AG10803 (cell line): ENCODE measurements at regions not wholly inside any gene's neighbourhood (a gene's known extent, or its start where the extent isn't known, plus 50 kb on each side); places are given as distances from the start of the nearest gene placed in this dataset.

Experiments used
- DNase-seq: peaks from one replicate; pipeline ENCODE4 v3.0.0; 2010; ENCODE audit warnings: low read depth
- H3K4me3 ChIP-seq: 2 replicates; pipeline ENCODE4 v1.5.1; 2011; ENCODE audit warnings: mild to moderate bottlenecking, low read length, control low read depth
- TF ChIP-seq, protein P1 (sequence below): conservative IDR thresholded peaks from 2 replicates; pipeline ENCODE4 v1.5.1; 2011; ENCODE audit warnings: mild to moderate bottlenecking, low read length, control low read depth, inconsistent platforms

- DNase-seq: no peak
- no peak overlapping the region for H3K4me3 ChIP-seq
- TF ChIP-seq, protein P1, sequence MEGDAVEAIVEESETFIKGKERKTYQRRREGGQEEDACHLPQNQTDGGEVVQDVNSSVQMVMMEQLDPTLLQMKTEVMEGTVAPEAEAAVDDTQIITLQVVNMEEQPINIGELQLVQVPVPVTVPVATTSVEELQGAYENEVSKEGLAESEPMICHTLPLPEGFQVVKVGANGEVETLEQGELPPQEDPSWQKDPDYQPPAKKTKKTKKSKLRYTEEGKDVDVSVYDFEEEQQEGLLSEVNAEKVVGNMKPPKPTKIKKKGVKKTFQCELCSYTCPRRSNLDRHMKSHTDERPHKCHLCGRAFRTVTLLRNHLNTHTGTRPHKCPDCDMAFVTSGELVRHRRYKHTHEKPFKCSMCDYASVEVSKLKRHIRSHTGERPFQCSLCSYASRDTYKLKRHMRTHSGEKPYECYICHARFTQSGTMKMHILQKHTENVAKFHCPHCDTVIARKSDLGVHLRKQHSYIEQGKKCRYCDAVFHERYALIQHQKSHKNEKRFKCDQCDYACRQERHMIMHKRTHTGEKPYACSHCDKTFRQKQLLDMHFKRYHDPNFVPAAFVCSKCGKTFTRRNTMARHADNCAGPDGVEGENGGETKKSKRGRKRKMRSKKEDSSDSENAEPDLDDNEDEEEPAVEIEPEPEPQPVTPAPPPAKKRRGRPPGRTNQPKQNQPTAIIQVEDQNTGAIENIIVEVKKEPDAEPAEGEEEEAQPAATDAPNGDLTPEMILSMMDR: no peak
Measured at GRCh38 chr1:219430419-219430818, 182.5 kb downstream of the ZC3H11B start.

DNA sequence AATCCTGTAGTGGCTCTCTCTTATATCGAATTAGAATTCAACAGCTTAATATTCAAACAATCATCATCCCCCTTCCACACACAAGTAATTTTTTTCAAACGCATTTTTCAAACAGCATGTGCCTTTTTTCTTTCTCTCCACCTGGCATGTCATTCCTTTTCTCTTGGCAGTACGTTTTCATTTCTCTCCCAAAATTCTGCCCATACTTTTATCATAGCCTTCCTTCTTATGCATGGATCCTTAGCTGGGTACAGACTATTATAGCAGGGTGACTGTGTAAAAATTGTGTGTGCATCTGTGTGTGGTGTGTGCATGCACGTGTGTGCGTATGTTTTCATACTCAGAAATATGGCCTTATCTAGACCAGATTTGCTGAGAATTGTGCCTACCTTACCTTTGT lies 184.3 kb downstream of the ZC3H11B start:
- no peak overlapping the region for H3K4me3 ChIP-seq
- no peak for DNase-seq
- TF ChIP-seq, protein P1: no peak

DNA sequence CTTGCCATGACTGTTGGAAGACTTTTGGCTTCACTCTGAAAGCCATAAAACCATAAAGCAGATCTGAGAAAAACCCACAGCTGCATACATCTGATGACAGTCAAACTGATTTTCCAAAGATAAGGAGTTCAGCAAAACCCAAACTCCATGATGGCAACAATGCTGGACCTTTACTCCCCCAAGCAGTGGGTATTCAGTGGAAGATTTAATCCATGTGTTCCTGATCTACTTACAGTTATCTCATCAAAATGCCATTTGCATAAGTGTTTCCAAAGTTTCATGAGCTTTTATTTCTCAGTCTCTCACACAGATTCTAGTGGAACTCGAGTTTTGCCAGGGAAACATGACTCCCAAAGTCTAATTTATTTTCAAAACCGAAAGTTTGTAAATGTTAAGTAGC lies 184.9 kb downstream of the ZC3H11B start:
- TF ChIP-seq, protein P1: no peak
- peak; percentile 12 for DNase-seq
- no peak overlapping the region for H3K4me3 ChIP-seq

DNA sequence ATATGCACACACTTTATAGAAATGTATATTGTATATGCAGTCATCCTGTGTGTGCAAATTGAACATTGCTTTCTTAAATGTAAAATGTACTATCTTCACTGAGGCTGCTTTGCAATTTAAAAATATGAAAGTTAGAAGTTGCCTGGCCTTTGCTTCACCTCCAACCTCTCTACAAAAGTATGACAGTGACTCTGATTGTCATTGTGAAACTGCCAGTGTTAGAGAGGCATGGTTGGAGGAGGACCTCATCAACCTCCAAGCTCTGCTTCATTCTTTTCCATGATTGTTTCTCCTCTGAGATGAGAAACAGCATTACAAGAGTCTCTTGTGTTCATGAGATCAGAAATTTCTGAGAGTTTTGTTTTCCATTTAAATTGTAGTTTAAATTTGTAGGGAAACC lies 185.5 kb downstream of the ZC3H11B start:
- no peak overlapping the region for H3K4me3 ChIP-seq
- TF ChIP-seq, protein P1: no peak
- DNase-seq: no peak

DNA sequence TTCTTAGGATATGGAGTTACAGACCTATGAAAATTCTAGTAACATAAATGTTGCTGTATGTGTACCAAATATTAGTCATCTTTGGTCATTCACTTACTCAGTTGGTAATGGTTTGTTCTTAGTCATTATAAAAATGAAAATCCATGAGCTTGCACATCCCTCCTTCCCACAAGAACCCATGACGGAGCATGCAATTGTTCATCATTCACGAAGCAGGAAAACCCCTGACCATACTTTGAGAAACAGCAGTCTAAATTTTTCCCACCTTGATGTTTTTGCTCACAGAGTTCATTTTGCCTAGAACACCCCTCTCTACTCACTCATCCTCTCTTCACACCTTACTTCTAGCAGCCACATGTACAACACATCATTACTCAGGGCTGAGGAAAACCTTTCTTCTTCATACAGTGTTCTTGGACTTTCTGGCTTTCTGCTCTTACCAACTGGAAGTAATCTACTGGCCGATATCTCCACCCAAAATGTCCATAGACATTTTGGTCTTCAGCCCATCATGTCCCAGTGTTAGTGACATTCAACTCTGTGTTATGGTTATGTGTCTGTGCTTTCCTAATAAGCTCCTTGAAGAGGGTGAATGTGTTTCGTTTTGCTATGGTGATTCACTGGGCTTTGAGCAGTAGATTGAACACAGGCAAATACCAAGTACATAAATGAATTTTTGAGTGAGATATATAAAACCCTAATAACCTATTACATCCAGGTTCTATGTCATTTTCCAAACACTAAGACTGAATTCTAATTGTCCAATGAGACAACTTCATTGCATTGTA lies 189.9 kb downstream of the ZC3H11B start:
- H3K4me3 ChIP-seq: no peak overlapping the region
- TF ChIP-seq, protein P1: no peak
- peak; percentile 9 for DNase-seq

GRCh38 chr1:219420913-219421312 lies 192.0 kb downstream of the ZC3H11B start:
- H3K4me3 ChIP-seq: no peak overlapping the region
- TF ChIP-seq, protein P1: no peak
- DNase-seq: no peak

GRCh38 chr1:219419860-219420259 lies 193.0 kb downstream of the ZC3H11B start:
- TF ChIP-seq, protein P1: no peak
- DNase-seq: no peak
- no peak overlapping the region for H3K4me3 ChIP-seq
